Calu3 (cell line): ENCODE measurements at regions not wholly inside any gene's neighbourhood (a gene's known extent, or its start where the extent isn't known, plus 50 kb on each side); places are given as distances from the start of the nearest gene placed in this dataset.

Source experiments
- BruUV-seq: library from RNA; stranded (reverse); fragments of 400-500 nt; replicated peaks from 2 replicates; lab custom pipeline; 2021; lab: Mats Ljungman, UMichigan
- CTCF ChIA-PET: fragments of 300-600 bp; sonication (Branson Sonifier 250); formaldehyde crosslinking; loops from one replicate; lab custom pipeline; 2022; ENCODE audit warnings: antibody characterized with exemption; lab: Charles Lee
- DNase-seq: peaks from one replicate; pipeline ENCODE4 v3.0.0; 2022
- H3K27ac Mint-ChIP-seq: one replicate; pipeline ENCODE4 v1.8.0; 2022; ENCODE audit warnings: mixed read lengths; ENCODE audit not compliant: unreplicated experiment
- H3K27me3 Mint-ChIP-seq: one replicate; pipeline ENCODE4 v1.8.0; 2022; ENCODE audit warnings: mixed read lengths; ENCODE audit not compliant: unreplicated experiment
- H3K36me3 Mint-ChIP-seq: one replicate; pipeline ENCODE4 v1.8.0; 2022; ENCODE audit warnings: mild to moderate bottlenecking, moderate library complexity, mixed read lengths; ENCODE audit not compliant: insufficient read depth, unreplicated experiment
- H3K4me1 Mint-ChIP-seq: one replicate; pipeline ENCODE4 v1.8.0; 2022; ENCODE audit warnings: mild to moderate bottlenecking, low read depth, mixed read lengths; ENCODE audit not compliant: unreplicated experiment
- H3K4me3 Mint-ChIP-seq: one replicate; pipeline ENCODE4 v1.8.0; 2022; ENCODE audit warnings: mild to moderate bottlenecking, low read depth, moderate library complexity, mixed read lengths; ENCODE audit not compliant: unreplicated experiment
- H3K9me3 Mint-ChIP-seq: one replicate; pipeline ENCODE4 v1.8.0; 2022; ENCODE audit warnings: low read depth, mixed read lengths; ENCODE audit not compliant: unreplicated experiment
- CTCF ChIP-seq: fragments of 200-600 bp; IDR thresholded peaks from one replicate; pipeline ENCODE4 v1.8.0; 2022; ENCODE audit warnings: antibody characterized with exemption; ENCODE audit not compliant: unreplicated experiment
- intact Hi-C: fragments of 100-400 bp; cut with micrococcal nuclease; formaldehyde crosslinking; loops from one replicate; pipeline ENCODE4 v1.10.0; 2022; ENCODE audit not compliant: unreplicated experiment

- DNase-seq, result no peak
- intact Hi-C loops, result no loop called here
- no TSS peak for BruUV-seq
- CTCF ChIA-PET, result no interaction called here
- Mint-ChIP-seq H3K27me3 (peaks cover 13% of the 10 kb centered on the region), H3K36me3 (no peaks in the 10 kb centered on the region), H3K4me1 (no peaks in the 10 kb centered on the region), H3K9me3 (no peaks in the 10 kb centered on the region), H3K4me3 (no peak overlapping the region), H3K27ac (no peak overlapping the region)
- no peak for TF ChIP-seq CTCF
Measured at GRCh38 chr13:76503291-76503690, 382.9 kb downstream of the KCTD12 start.

GRCh38 chr13:76500894-76501293, 385.3 kb downstream of the KCTD12 start:
- no peak for DNase-seq
- Mint-ChIP-seq H3K4me1 (no peaks in the 10 kb centered on the region), H3K4me3 (no peak overlapping the region), H3K27me3 (peaks cover 11% of the 10 kb centered on the region), H3K9me3 (no peaks in the 10 kb centered on the region), H3K27ac (no peak overlapping the region), H3K36me3 (no peaks in the 10 kb centered on the region)
- intact Hi-C loops, result no loop called here
- no TSS peak for BruUV-seq
- TF ChIP-seq CTCF, result no peak
- CTCF ChIA-PET, result no interaction called here

DNA sequence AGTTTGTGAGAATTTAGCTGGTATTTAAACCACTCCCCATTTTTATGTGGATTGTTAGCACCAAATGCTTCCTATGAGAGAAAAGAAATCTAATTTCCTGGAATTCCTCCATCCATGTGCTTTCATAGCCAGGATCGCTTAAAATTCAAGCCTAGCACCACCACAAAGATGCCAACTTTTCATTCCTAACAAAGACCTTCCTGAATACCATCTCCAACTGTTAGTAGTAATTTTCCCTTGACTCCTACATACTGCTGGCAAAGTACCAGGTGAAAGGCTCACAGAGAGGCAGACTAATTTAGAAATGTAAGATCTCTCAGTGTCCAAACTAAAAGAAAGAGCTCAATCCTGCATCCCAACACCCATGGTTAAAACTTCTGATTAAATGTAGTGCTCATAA, 386.3 kb downstream of the KCTD12 start:
- DNase-seq, result no peak
- CTCF ChIA-PET, result no interaction called here
- no peak for TF ChIP-seq CTCF
- Mint-ChIP-seq H3K4me1 (no peaks in the 10 kb centered on the region), H3K27ac (no peak overlapping the region), H3K36me3 (no peaks in the 10 kb centered on the region), H3K9me3 (no peaks in the 10 kb centered on the region), H3K27me3 (peaks cover 1% of the 10 kb centered on the region), H3K4me3 (no peak overlapping the region)
- no TSS peak for BruUV-seq
- intact Hi-C loops, result no loop called here

- Mint-ChIP-seq H3K9me3 (no peaks in the 10 kb centered on the region), H3K4me3 (no peak overlapping the region), H3K27me3 (no peaks in the 10 kb centered on the region), H3K36me3 (no peaks in the 10 kb centered on the region), H3K4me1 (no peaks in the 10 kb centered on the region), H3K27ac (no peak overlapping the region)
- DNase-seq, result no peak
- CTCF ChIA-PET, result no interaction called here
- intact Hi-C loops, result loop anchor here (10.0 kb wide), 1 partner anchor 406 kb away; no protein-coding TSS in a partner anchor
- BruUV-seq, result no TSS peak
- no peak for TF ChIP-seq CTCF
Measured at GRCh38 chr13:76489274-76489673, 396.9 kb downstream of the KCTD12 start.
